A549 (cell line): ENCODE measurements at regions not wholly inside any gene's neighbourhood (a gene's known extent, or its start where the extent isn't known, plus 50 kb on each side); places are given as distances from the start of the nearest gene placed in this dataset.

ENCODE experiments used
- ATAC-seq, 2 experiments: fragments of 200-7000 bp in 1 of 2; fragments of >200 bp in 1 of 2; cut with Nextera tagmentation in 1 of 2; cut with Tn5 transposase in 1 of 2; 3 replicates each; pipeline versions ENCODE4 v1.8.0 to v1.9.1; 2018 to 2020; ENCODE audit warnings: mild to moderate bottlenecking in 1 of 2, moderate library complexity in 1 of 2
- CTCF ChIA-PET: fragments of 300-600 bp; sonication (Branson Sonifier 250); formaldehyde crosslinking; extraction: SDS; loops from one replicate; lab custom pipeline; 2021; ENCODE audit warnings: antibody characterized with exemption, inconsistent platforms; lab: Yijun Ruan, JAX
- POLR2A ChIA-PET: fragments of 350-600 bp; formaldehyde crosslinking; extraction: SDS; loops from one replicate; lab custom pipeline; 2021; ENCODE audit warnings: antibody characterized with exemption, inconsistent platforms; lab: Yijun Ruan, JAX
- DNase-seq, 2 experiments: peaks; one replicate each; pipeline versions ENCODE4 v3.0.0 to v3.0.0-alpha.2; 2011 to 2016; ENCODE audit warnings: low read depth in 1 of 2, low spot score in 1 of 2
- FAIRE-seq: peaks from 2 replicates; lab custom pipeline; 2011; peaks lifted over from hg19 to GRCh38; lab: Jason Lieb, UNC
- H3K27ac ChIP-seq, 2 experiments: fragments of >200 bp; sonication (Bioruptor Twin); formaldehyde crosslinking; 3 replicates each; pipeline ENCODE4 v1.5.1; 2016 to 2017
- H3K4me1 ChIP-seq: fragments of >200 bp; sonication (Bioruptor Twin); formaldehyde crosslinking; 3 replicates; pipeline ENCODE4 v1.6.1; 2016
- H3K4me2 ChIP-seq: fragments of >200 bp; sonication (Bioruptor Twin); formaldehyde crosslinking; 3 replicates; pipeline ENCODE4 v1.6.1; 2016
- H3K4me3 ChIP-seq: fragments of >200 bp; sonication (Bioruptor Twin); formaldehyde crosslinking; 3 replicates; pipeline ENCODE4 v1.5.1; 2016
- H3K9me3 ChIP-seq: fragments of >200 bp; sonication (Bioruptor Twin); formaldehyde crosslinking; 3 replicates; pipeline ENCODE4 v1.6.1; 2016
- CHD4 ChIP-seq: fragments of 200-600 bp; sonication (generic); IDR thresholded peaks from 2 replicates; pipeline ENCODE4 v1.6.1; 2016; ENCODE audit warnings: antibody characterized with exemption, mild to moderate bottlenecking, borderline replicate concordance
- EHMT2 ChIP-seq: fragments of 200-600 bp; sonication (generic); IDR thresholded peaks from 2 replicates; pipeline ENCODE4 v1.6.1; 2016; ENCODE audit warnings: antibody characterized with exemption, low read depth, mild to moderate bottlenecking, moderate library complexity
- ESRRA ChIP-seq: fragments of 150-350 bp; IDR thresholded peaks from 2 replicates; pipeline ENCODE4 v1.6.1; 2014; ENCODE audit warnings: mild to moderate bottlenecking, low read length, borderline replicate concordance
- FOSB ChIP-seq: fragments of 250-450 bp; sonication (Bioruptor Pico); IDR thresholded peaks from 2 replicates; pipeline ENCODE4 v1.5.0; 2020; ENCODE audit warnings: mild to moderate bottlenecking, moderate library complexity
- FOSL2 ChIP-seq, 2 experiments: fragments of 450-650 bp in 1 of 2; fragments of >200 bp in 1 of 2; sonication (Bioruptor Twin) in 1 of 2; formaldehyde crosslinking; IDR thresholded peaks; 2 replicates each; pipeline versions ENCODE4 v1.5.0 to v1.6.1; 2016 to 2020; ENCODE audit warnings: mild to moderate bottlenecking in 1 of 2, moderate library complexity in 1 of 2
- FOXS1 ChIP-seq: fragments of 250-450 bp; sonication (Bioruptor Pico); IDR thresholded peaks from 2 replicates; pipeline ENCODE4 v1.5.0; 2020; ENCODE audit warnings: mild to moderate bottlenecking, moderate library complexity
- GATA3 ChIP-seq: IDR thresholded peaks from 2 replicates; pipeline ENCODE4 v1.6.1; 2012; ENCODE audit warnings: borderline replicate concordance
- HEYL ChIP-seq: fragments of 250-450 bp; sonication (Bioruptor Pico); IDR thresholded peaks from 2 replicates; pipeline ENCODE4 v1.8.0; 2021; ENCODE audit warnings: mild to moderate bottlenecking, moderate library complexity
- JUN ChIP-seq, 2 experiments: fragments of >200 bp; sonication (Bioruptor Twin); formaldehyde crosslinking; IDR thresholded peaks; 2 replicates in 1 of 2; 3 replicates in 1 of 2; pipeline ENCODE4 v1.6.1; 2016 to 2017
- JUNB ChIP-seq: fragments of >200 bp; sonication (Bioruptor Twin); formaldehyde crosslinking; IDR thresholded peaks from 2 replicates; pipeline ENCODE4 v1.6.1; 2016
- KDM1A ChIP-seq: fragments of 200-600 bp; sonication (generic); IDR thresholded peaks from 2 replicates; pipeline ENCODE4 v1.6.1; 2016; ENCODE audit warnings: low read depth, mild to moderate bottlenecking
- KDM5A ChIP-seq: fragments of 200-600 bp; sonication (generic); IDR thresholded peaks from 2 replicates; pipeline ENCODE4 v1.6.1; 2016; ENCODE audit warnings: antibody characterized with exemption, mild to moderate bottlenecking
- MAZ ChIP-seq: fragments of 150-350 bp; IDR thresholded peaks from 2 replicates; pipeline ENCODE4 v1.6.1; 2014; ENCODE audit warnings: antibody characterized with exemption, low read depth, low read length, borderline replicate concordance
- MYC ChIP-seq: IDR thresholded peaks from 2 replicates; pipeline ENCODE4 v1.6.1; 2012; ENCODE audit warnings: mild to moderate bottlenecking, inconsistent platforms, low read length, improper control_type of control experiment, borderline replicate concordance
- PHF8 ChIP-seq: fragments of 200-600 bp; sonication (generic); IDR thresholded peaks from 2 replicates; pipeline ENCODE4 v1.6.1; 2016; ENCODE audit warnings: low read depth, mild to moderate bottlenecking, antibody characterized with exemption, moderate library complexity, borderline replicate concordance
- POLR2AphosphoS2 ChIP-seq: conservative IDR thresholded peaks from 2 replicates; pipeline ENCODE4 v1.6.1; 2012; ENCODE audit warnings: low read length, improper control_type of control experiment, inconsistent platforms
- RAD21 ChIP-seq, 2 experiments: fragments of >200 bp in 1 of 2; sonication (Bioruptor Twin) in 1 of 2; formaldehyde crosslinking in 1 of 2; IDR thresholded peaks in 1 of 2; conservative IDR thresholded peaks in 1 of 2; 2 replicates in 1 of 2; 3 replicates in 1 of 2; pipeline ENCODE4 v1.6.1; 2012 to 2018; ENCODE audit warnings: inconsistent platforms in 1 of 2
- RCOR1 ChIP-seq: fragments of 150-350 bp; IDR thresholded peaks from 2 replicates; pipeline ENCODE4 v1.6.1; 2014; ENCODE audit warnings: antibody characterized with exemption, low read length, low read depth
- SREBF2 ChIP-seq: fragments of 450-650 bp; IDR thresholded peaks from 2 replicates; pipeline ENCODE4 v1.6.1; 2014; ENCODE audit warnings: mild to moderate bottlenecking, moderate library complexity
- WGBS: methylation state at CpG from one replicate; pipeline ENCODE4 v1.1.6; 2017; ENCODE audit errors: missing lambda C conversion rate; 5-methylcytosine and 5-hydroxymethylcytosine counted together
- TF ChIP-seq, protein P1 (sequence below): fragments of 250-450 bp; sonication (Bioruptor Pico); IDR thresholded peaks from 2 replicates; pipeline ENCODE4 v1.5.0; 2021; ENCODE audit warnings: mild to moderate bottlenecking, moderate library complexity, borderline replicate concordance
- TF ChIP-seq, protein P2 (sequence below): IDR thresholded peaks from 2 replicates; pipeline ENCODE4 v1.6.1; 2012; ENCODE audit warnings: low read depth, borderline replicate concordance
- TF ChIP-seq, protein P3 (sequence below): fragments of 450-650 bp; IDR thresholded peaks from 2 replicates; pipeline ENCODE4 v1.6.1; 2014; ENCODE audit warnings: antibody characterized with exemption
- TF ChIP-seq, protein P4 (sequence below): fragments of >200 bp; sonication (Bioruptor Twin); formaldehyde crosslinking; IDR thresholded peaks from 3 replicates; pipeline ENCODE4 v1.6.1; 2016

DNA sequence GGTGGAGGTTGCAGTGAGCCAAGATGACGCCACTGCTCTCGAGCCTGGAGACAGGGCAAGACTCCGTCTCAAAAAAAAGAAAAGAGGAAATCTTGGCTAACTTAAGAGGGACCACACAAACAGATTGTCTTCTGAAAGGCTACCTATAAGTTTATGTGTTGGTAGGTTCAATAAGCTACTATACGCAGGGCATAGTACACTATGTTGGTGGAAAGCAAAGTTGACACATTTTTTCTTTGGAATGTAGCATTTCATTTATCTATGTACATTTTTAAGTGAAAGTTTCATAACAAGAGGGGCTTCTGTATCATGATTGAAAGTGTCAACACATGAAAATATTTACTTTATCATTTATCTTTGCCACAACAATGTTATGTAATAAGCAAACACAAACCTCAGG lies 752.6 kb upstream of the ACVR2A start:
- no peak overlapping the region for H3K4me3 ChIP-seq
- TF ChIP-seq RAD21 (conservative IDR thresholded peaks at IDR 0.05 in 1 of 2, IDR thresholded peaks at IDR 0.05 in 1 of 2) (no peak), GATA3 (no peak), POLR2AphosphoS2 (no peak), SREBF2 (no peak), JUNB (no peak), MYC (no peak), KDM5A (no peak), EHMT2 (no peak), JUN (IDR thresholded peaks at IDR 0.05) (no peak)
- TF ChIP-seq, protein P1, sequence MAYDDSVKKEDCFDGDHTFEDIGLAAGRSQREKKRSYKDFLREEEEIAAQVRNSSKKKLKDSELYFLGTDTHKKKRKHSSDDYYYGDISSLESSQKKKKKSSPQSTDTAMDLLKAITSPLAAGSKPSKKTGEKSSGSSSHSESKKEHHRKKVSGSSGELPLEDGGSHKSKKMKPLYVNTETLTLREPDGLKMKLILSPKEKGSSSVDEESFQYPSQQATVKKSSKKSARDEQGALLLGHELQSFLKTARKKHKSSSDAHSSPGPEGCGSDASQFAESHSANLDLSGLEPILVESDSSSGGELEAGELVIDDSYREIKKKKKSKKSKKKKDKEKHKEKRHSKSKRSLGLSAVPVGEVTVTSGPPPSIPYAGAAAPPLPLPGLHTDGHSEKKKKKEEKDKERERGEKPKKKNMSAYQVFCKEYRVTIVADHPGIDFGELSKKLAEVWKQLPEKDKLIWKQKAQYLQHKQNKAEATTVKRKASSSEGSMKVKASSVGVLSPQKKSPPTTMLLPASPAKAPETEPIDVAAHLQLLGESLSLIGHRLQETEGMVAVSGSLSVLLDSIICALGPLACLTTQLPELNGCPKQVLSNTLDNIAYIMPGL: no peak
- TF ChIP-seq, protein P2, sequence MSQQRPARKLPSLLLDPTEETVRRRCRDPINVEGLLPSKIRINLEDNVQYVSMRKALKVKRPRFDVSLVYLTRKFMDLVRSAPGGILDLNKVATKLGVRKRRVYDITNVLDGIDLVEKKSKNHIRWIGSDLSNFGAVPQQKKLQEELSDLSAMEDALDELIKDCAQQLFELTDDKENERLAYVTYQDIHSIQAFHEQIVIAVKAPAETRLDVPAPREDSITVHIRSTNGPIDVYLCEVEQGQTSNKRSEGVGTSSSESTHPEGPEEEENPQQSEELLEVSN: no peak
- H3K27ac ChIP-seq: no peak overlapping the region
- ATAC-seq (no peak), FAIRE-seq (no peak), DNase-seq (no peak)
- H3K9me3 ChIP-seq: no peaks in the 10 kb centered on the region
- H3K4me1 ChIP-seq: no peaks in the 10 kb centered on the region
- 25% methylated on average over 4 of the region's 4 CpGs for WGBS
- ChIA-PET POLR2A (no interaction called here), CTCF (no interaction called here)
- no peak overlapping the region for H3K4me2 ChIP-seq

DNA sequence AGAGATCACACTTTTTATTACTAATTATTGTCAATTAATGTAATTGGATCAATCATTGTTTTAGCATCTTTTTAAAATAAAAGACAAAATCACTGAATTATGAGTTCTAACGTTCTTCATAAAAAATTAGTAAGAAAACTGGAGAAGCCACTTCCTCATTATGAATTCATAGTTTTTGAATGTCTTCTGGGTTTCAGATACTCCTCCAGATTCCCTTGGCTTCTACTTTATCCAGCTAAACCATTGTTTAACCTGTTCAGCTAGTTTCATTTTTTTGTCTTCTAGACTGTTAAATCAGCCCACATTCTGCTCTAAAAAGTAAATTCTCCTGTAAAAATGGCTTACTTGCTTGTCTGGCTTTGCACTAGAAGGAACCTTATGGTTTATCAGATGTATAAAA lies 753.4 kb upstream of the ACVR2A start:
- POLR2A ChIA-PET: no interaction called here
- no peak for FAIRE-seq
- ATAC-seq: no peak

DNA sequence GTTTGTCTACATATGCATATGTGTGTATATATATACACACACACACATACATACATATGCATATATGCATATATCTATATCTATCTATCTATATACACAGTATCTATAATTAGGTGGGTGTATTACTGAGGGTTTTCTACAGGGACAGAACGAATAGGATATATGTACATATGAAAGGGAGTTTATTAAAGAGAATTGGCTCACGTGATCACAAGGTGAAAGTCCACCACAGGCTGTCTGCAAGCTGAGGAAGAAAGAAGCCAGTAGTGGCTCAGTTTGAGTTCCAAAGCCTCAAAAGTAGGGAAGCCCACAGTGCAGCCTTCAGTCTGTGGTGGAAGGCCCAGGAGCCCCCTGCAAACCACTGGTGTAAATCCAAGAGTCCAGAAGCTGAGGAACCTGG lies 756.0 kb upstream of the ACVR2A start:
- 0% methylated on average over 2 of the region's 2 CpGs for WGBS
- H3K4me3 ChIP-seq: no peak overlapping the region
- no peak overlapping the region for H3K27ac ChIP-seq
- no peak overlapping the region for H3K4me2 ChIP-seq
- no peaks in the 10 kb centered on the region for H3K4me1 ChIP-seq
- DNase-seq (no peak), FAIRE-seq (no peak), ATAC-seq (no peak)
- ChIA-PET POLR2A (no interaction called here), CTCF (no interaction called here)
- H3K9me3 ChIP-seq: no peaks in the 10 kb centered on the region
- TF ChIP-seq HEYL (no peak), SREBF2 (no peak), KDM5A (no peak), FOSL2 (IDR thresholded peaks at IDR 0.05) (no peak), FOSL2 (CRISPR knock-in tag; IDR thresholded peaks at IDR 0.05) (no peak)

More for the DNA sequence above, 753.4 kb upstream of the ACVR2A start:
- CTCF ChIA-PET: no interaction called here
- no peak overlapping the region for H3K4me3 ChIP-seq
- TF ChIP-seq PHF8: no peak
- TF ChIP-seq RCOR1: no peak
- TF ChIP-seq, protein P3, sequence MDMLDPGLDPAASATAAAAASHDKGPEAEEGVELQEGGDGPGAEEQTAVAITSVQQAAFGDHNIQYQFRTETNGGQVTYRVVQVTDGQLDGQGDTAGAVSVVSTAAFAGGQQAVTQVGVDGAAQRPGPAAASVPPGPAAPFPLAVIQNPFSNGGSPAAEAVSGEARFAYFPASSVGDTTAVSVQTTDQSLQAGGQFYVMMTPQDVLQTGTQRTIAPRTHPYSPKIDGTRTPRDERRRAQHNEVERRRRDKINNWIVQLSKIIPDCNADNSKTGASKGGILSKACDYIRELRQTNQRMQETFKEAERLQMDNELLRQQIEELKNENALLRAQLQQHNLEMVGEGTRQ: no peak
- TF ChIP-seq FOXS1: no peak
- TF ChIP-seq ESRRA: no peak
- no peak for TF ChIP-seq KDM1A
- no peak for TF ChIP-seq CHD4
- TF ChIP-seq FOSB (CRISPR knock-in tag): no peak
- TF ChIP-seq MAZ: no peak
- TF ChIP-seq, protein P4, sequence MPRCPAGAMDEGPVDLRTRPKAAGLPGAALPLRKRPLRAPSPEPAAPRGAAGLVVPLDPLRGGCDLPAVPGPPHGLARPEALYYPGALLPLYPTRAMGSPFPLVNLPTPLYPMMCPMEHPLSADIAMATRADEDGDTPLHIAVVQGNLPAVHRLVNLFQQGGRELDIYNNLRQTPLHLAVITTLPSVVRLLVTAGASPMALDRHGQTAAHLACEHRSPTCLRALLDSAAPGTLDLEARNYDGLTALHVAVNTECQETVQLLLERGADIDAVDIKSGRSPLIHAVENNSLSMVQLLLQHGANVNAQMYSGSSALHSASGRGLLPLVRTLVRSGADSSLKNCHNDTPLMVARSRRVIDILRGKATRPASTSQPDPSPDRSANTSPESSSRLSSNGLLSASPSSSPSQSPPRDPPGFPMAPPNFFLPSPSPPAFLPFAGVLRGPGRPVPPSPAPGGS: no peak
- TF ChIP-seq, all 56 proteins: peak for 0
- DNase-seq: no peak
- 5% methylated on average over 1 of the region's 1 CpG for WGBS
- Histone ChIP-seq H3K27ac (no peak overlapping the region), H3K4me1 (no peaks in the 10 kb centered on the region), H3K4me2 (no peak overlapping the region), H3K9me3 (no peaks in the 10 kb centered on the region)
